ENCODE measurements at regions not wholly inside any gene's neighbourhood (a gene's known extent, or its start where the extent isn't known, plus 50 kb on each side); places are given as distances from the start of the nearest gene placed in this dataset.
A peak's percentile ranks its signal among the peaks of the same experiment; 100 is the strongest.

DNA sequence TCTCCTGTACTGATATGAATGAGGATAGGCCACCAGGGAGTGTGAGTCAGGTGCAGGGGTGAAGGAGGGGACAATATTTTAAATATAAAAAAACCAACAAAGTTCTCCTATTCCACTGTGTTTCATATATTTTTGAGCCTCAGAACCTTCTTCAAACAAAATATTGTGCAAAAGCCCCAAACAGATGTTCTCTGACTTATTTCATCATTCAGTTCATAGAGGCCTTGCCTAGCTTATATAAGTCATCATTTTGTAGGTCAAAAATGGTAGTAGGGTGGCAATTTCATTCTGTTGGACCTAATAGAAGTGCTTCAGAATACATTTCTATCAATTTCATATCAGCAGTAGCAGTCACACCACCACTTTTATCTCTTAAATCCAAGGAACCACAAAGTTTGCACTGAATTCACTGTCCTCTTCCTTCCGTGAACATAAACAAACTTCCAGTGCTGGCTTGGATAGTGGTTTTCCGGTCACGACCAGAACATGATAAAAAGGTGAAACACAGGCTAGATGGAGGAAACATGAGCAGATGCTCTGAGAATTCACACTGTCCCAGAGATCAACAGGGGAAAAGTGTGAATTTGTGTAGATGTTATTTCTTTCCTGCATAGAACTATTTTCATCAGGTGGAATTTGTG is 99.1 kb downstream of the EN1 start (continued):
- TF ChIP-seq PYGO2 (tag; IDR thresholded peaks at IDR 0.05), result no peak
- peak; percentile 59; the same call in 1 of the 2 replicates for TF ChIP-seq ZNF589 (CRISPR knock-in tag; IDR thresholded peaks at IDR 0.05; ENCODE audit: low read depth)
- TF ChIP-seq NEUROD1 (IDR thresholded peaks at IDR 0.05; ENCODE audit: borderline replicate concordance, low read depth, low read length, partially characterized antibody), result no peak
- TF ChIP-seq, protein P1, sequence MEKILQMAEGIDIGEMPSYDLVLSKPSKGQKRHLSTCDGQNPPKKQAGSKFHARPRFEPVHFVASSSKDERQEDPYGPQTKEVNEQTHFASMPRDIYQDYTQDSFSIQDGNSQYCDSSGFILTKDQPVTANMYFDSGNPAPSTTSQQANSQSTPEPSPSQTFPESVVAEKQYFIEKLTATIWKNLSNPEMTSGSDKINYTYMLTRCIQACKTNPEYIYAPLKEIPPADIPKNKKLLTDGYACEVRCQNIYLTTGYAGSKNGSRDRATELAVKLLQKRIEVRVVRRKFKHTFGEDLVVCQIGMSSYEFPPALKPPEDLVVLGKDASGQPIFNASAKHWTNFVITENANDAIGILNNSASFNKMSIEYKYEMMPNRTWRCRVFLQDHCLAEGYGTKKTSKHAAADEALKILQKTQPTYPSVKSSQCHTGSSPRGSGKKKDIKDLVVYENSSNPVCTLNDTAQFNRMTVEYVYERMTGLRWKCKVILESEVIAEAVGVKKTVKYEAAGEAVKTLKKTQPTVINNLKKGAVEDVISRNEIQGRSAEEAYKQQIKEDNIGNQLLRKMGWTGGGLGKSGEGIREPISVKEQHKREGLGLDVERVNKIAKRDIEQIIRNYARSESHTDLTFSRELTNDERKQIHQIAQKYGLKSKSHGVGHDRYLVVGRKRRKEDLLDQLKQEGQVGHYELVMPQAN (IDR thresholded peaks at IDR 0.05; ENCODE audit: borderline replicate concordance), result no peak
- TF ChIP-seq, protein P2, sequence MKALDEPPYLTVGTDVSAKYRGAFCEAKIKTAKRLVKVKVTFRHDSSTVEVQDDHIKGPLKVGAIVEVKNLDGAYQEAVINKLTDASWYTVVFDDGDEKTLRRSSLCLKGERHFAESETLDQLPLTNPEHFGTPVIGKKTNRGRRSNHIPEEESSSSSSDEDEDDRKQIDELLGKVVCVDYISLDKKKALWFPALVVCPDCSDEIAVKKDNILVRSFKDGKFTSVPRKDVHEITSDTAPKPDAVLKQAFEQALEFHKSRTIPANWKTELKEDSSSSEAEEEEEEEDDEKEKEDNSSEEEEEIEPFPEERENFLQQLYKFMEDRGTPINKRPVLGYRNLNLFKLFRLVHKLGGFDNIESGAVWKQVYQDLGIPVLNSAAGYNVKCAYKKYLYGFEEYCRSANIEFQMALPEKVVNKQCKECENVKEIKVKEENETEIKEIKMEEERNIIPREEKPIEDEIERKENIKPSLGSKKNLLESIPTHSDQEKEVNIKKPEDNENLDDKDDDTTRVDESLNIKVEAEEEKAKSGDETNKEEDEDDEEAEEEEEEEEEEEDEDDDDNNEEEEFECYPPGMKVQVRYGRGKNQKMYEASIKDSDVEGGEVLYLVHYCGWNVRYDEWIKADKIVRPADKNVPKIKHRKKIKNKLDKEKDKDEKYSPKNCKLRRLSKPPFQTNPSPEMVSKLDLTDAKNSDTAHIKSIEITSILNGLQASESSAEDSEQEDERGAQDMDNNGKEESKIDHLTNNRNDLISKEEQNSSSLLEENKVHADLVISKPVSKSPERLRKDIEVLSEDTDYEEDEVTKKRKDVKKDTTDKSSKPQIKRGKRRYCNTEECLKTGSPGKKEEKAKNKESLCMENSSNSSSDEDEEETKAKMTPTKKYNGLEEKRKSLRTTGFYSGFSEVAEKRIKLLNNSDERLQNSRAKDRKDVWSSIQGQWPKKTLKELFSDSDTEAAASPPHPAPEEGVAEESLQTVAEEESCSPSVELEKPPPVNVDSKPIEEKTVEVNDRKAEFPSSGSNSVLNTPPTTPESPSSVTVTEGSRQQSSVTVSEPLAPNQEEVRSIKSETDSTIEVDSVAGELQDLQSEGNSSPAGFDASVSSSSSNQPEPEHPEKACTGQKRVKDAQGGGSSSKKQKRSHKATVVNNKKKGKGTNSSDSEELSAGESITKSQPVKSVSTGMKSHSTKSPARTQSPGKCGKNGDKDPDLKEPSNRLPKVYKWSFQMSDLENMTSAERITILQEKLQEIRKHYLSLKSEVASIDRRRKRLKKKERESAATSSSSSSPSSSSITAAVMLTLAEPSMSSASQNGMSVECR (CRISPR knock-in tag; IDR thresholded peaks at IDR 0.05), result no peak
- no peak for TF ChIP-seq IFI16 (CRISPR knock-in tag; IDR thresholded peaks at IDR 0.05)
- TF ChIP-seq DNMT1 (IDR thresholded peaks at IDR 0.05), result no peak
- TF ChIP-seq, protein P3, sequence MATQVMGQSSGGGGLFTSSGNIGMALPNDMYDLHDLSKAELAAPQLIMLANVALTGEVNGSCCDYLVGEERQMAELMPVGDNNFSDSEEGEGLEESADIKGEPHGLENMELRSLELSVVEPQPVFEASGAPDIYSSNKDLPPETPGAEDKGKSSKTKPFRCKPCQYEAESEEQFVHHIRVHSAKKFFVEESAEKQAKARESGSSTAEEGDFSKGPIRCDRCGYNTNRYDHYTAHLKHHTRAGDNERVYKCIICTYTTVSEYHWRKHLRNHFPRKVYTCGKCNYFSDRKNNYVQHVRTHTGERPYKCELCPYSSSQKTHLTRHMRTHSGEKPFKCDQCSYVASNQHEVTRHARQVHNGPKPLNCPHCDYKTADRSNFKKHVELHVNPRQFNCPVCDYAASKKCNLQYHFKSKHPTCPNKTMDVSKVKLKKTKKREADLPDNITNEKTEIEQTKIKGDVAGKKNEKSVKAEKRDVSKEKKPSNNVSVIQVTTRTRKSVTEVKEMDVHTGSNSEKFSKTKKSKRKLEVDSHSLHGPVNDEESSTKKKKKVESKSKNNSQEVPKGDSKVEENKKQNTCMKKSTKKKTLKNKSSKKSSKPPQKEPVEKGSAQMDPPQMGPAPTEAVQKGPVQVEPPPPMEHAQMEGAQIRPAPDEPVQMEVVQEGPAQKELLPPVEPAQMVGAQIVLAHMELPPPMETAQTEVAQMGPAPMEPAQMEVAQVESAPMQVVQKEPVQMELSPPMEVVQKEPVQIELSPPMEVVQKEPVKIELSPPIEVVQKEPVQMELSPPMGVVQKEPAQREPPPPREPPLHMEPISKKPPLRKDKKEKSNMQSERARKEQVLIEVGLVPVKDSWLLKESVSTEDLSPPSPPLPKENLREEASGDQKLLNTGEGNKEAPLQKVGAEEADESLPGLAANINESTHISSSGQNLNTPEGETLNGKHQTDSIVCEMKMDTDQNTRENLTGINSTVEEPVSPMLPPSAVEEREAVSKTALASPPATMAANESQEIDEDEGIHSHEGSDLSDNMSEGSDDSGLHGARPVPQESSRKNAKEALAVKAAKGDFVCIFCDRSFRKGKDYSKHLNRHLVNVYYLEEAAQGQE (IDR thresholded peaks at IDR 0.05; ENCODE audit: borderline replicate concordance), result peak; percentile 71
- TF ChIP-seq, protein P3 (CRISPR knock-in tag; IDR thresholded peaks at IDR 0.05; ENCODE audit: low read depth), result no peak
- no peak for TF ChIP-seq ASH1L (IDR thresholded peaks at IDR 0.05; ENCODE audit: borderline replicate concordance, low read depth, partially characterized antibody)
- no peak for TF ChIP-seq RBM14 (IDR thresholded peaks at IDR 0.05; ENCODE audit: borderline replicate concordance, insufficient read depth, low read depth, low read length)
- TF ChIP-seq ZNF785 (CRISPR knock-in tag; IDR thresholded peaks at IDR 0.05), result no peak
- TF ChIP-seq NCOA6 (IDR thresholded peaks at IDR 0.05), result no peak

Data from K562 (cell line).